Fibroblast of skin of right biceps (primary cell): ENCODE measurements at regions not wholly inside any gene's neighbourhood (a gene's known extent, or its start where the extent isn't known, plus 50 kb on each side); places are given as distances from the start of the nearest gene placed in this dataset.
"Not testable (repeated sequence)": the region's sequence is repeated elsewhere in the genome, so short reads cannot be mapped to it uniquely, and the experiment has no call there.

Experiments used
- DNase-seq: peaks from one replicate; pipeline ENCODE4 v3.0.0-alpha.2; 2013

GRCh38 chr3:124619887-124620599 lies 110.2 kb upstream of the UMPS start:
- no peak for DNase-seq

- DNase-seq = peak; percentile 9
Measured at GRCh38 chr3:124620600-124621063, 109.6 kb upstream of the UMPS start.

GRCh38 chr3:124621498-124621897 lies 108.8 kb upstream of the UMPS start:
- DNase-seq = peak; percentile 14

GRCh38 chr3:124625074-124625473 lies 105.2 kb upstream of the UMPS start:
- DNase-seq = no peak

GRCh38 chr3:124627501-124627908 lies 102.7 kb upstream of the UMPS start:
- DNase-seq = peak; percentile 52

GRCh38 chr3:124628863-124629262 lies 101.4 kb upstream of the UMPS start:
- no peak for DNase-seq

- no peak for DNase-seq
Measured at GRCh38 chr3:124629497-124629896, 100.8 kb upstream of the UMPS start.

GRCh38 chr3:124630960-124631359 lies 99.3 kb upstream of the UMPS start:
- DNase-seq = no peak

- no peak for DNase-seq
Measured at GRCh38 chr3:124631727-124632126, 98.5 kb upstream of the UMPS start.

GRCh38 chr3:124632566-124633140 lies 97.6 kb upstream of the UMPS start:
- DNase-seq = no peak

- no peak for DNase-seq
Measured at GRCh38 chr3:124633524-124633923, 96.7 kb upstream of the UMPS start.

- DNase-seq = no peak
Measured at GRCh38 chr3:124634210-124635168, 95.8 kb upstream of the UMPS start.

GRCh38 chr3:124635169-124635539 lies 95.1 kb upstream of the UMPS start:
- DNase-seq = no peak

GRCh38 chr3:124636101-124636862 lies 94.0 kb upstream of the UMPS start:
- no peak for DNase-seq

GRCh38 chr3:124636863-124637296 lies 93.4 kb upstream of the UMPS start:
- no peak for DNase-seq

GRCh38 chr3:124639406-124640237 lies 90.6 kb upstream of the UMPS start:
- DNase-seq = no peak

- no peak for DNase-seq
Measured at GRCh38 chr3:124640635-124641306, 89.5 kb upstream of the UMPS start.

- DNase-seq = no peak
Measured at GRCh38 chr3:124643453-124643852, 86.8 kb upstream of the UMPS start.

- not testable (repeated sequence) for DNase-seq
Measured at GRCh38 chr3:124646186-124646585, 84.1 kb upstream of the UMPS start.

- DNase-seq = no peak
Measured at GRCh38 chr3:124648551-124648950, 81.7 kb upstream of the UMPS start.

- no peak for DNase-seq
Measured at GRCh38 chr3:124650798-124651197, 79.5 kb upstream of the UMPS start.
